ENCODE measurements at regions not wholly inside any gene's neighbourhood (a gene's known extent, or its start where the extent isn't known, plus 50 kb on each side); places are given as distances from the start of the nearest gene placed in this dataset.

DNA sequence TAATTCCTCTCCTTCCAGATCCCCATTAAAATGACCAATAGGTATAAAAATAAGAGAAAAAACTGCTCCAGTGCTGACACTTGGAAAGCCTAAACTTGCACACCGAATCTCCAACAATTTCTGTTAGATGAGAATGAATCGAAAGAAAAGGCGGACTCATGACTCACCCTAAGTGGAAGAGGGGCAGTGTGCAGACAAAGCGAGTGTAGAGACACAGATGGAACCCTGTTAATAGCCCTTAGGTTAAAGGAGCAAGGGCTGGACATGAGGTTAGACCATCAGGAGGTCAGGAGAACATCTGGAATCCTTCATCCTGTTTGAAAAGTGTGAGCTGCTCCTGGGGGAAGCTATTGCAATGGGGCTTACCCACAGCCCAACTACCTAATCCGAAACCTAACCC lies 103.4 kb upstream of the GLI3 start:
- no peak for TF ChIP-seq POLR2A (IDR thresholded peaks at IDR 0.05)
- TF ChIP-seq, protein P1, sequence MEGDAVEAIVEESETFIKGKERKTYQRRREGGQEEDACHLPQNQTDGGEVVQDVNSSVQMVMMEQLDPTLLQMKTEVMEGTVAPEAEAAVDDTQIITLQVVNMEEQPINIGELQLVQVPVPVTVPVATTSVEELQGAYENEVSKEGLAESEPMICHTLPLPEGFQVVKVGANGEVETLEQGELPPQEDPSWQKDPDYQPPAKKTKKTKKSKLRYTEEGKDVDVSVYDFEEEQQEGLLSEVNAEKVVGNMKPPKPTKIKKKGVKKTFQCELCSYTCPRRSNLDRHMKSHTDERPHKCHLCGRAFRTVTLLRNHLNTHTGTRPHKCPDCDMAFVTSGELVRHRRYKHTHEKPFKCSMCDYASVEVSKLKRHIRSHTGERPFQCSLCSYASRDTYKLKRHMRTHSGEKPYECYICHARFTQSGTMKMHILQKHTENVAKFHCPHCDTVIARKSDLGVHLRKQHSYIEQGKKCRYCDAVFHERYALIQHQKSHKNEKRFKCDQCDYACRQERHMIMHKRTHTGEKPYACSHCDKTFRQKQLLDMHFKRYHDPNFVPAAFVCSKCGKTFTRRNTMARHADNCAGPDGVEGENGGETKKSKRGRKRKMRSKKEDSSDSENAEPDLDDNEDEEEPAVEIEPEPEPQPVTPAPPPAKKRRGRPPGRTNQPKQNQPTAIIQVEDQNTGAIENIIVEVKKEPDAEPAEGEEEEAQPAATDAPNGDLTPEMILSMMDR (IDR thresholded peaks at IDR 0.05), result no peak

Data from Peyer's patch (tissue), 4 donors.